BLaER1 treated with 17β-estradiol and CSF1 and Interleukin-3, amounts not matched to agents 10 nM and 100 nM (cell line): ENCODE measurements at regions not wholly inside any gene's neighbourhood (a gene's known extent, or its start where the extent isn't known, plus 50 kb on each side); places are given as distances from the start of the nearest gene placed in this dataset.

Experiments used
- H3K27ac ChIP-seq, 11 experiments: shearing (Covaris generic); formaldehyde crosslinking; 2 replicates each; pipeline ENCODE4 v1.8.1; 2022
- H3K27me3 ChIP-seq, 11 experiments: shearing (Covaris generic); formaldehyde crosslinking; 2 replicates each; pipeline ENCODE4 v1.8.1; 2022
- H3K36me3 ChIP-seq, 11 experiments: shearing (Covaris generic); formaldehyde crosslinking; 2 replicates each; pipeline ENCODE4 v1.8.1; 2022
- H3K4me1 ChIP-seq, 10 experiments: shearing (Covaris generic); formaldehyde crosslinking; 2 replicates each; pipeline ENCODE4 v1.8.1; 2022
- H3K4me2 ChIP-seq, 11 experiments: shearing (Covaris generic); formaldehyde crosslinking; 2 replicates each; pipeline ENCODE4 v1.8.1; 2022
- H3K4me3 ChIP-seq, 10 experiments: shearing (Covaris generic); formaldehyde crosslinking; 2 replicates each; pipeline ENCODE4 v1.8.1; 2022
- H3K9ac ChIP-seq, 11 experiments: shearing (Covaris generic); formaldehyde crosslinking; 2 replicates each; pipeline ENCODE4 v1.8.1; 2022
- H3K9me3 ChIP-seq, 11 experiments: shearing (Covaris generic); formaldehyde crosslinking; replicated peaks in 1 of 11; 2 replicates each; pipeline ENCODE4 v1.8.1; 2022
- H4K20me1 ChIP-seq, 11 experiments: shearing (Covaris generic); formaldehyde crosslinking; 2 replicates each; pipeline ENCODE4 v1.8.1; 2022
- Cebpa-rat ChIP-seq, 11 experiments: shearing (Covaris generic); IDR thresholded peaks; 2 replicates each; pipeline ENCODE4 v1.8.1; 2022

DNA sequence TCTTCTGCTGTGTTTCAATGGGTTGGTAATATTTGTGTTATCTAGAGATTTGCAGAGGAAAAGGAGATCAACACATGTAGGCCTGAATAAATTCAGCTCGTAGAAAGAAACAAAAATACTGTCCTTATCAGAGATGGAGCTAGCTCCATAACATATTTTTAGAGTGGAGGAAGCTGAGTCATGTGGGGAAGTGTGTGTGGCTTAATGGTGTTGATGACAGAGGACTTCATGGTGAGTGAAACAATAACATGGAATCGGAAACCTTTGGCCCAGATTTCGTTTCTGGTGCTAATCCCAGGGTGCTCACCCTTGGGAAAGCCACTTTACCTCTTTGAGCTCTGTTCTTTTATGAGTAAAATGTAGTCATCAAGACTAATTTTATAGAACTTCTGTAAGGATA is 825.0 kb downstream of the TLR4 start:
- Histone ChIP-seq H3K4me3 (peak overlapping the region in 2 of 10 experiments; percentile 13 to 40; a peak in 6 of 20 replicates), H3K9me3 (peaks cover 0 to 3% (median 0%) of the 10 kb centered on the region in 11 experiments; a peak in 2 of 22 replicates), H3K36me3 (no peaks in the 10 kb centered on the region)

GRCh38 chr9:118529624-118530214 is 825.5 kb downstream of the TLR4 start:
- H3K9ac ChIP-seq, result peak overlapping the region in 5 of 11 experiments; percentile 6 to 53 (median 36); a peak in 8 of 22 replicates
- no peaks in the 10 kb centered on the region for H4K20me1 ChIP-seq
- H3K4me1 ChIP-seq, result peaks cover 19 to 26% (median 23%) of the 10 kb centered on the region in 10 experiments
- no peaks in the 10 kb centered on the region for H3K36me3 ChIP-seq
- peaks cover 0 to 3% (median 0%) of the 10 kb centered on the region in 11 experiments; a peak in 2 of 22 replicates for H3K9me3 ChIP-seq
- H3K4me3 ChIP-seq, result peak overlapping the region in 2 of 10 experiments; percentile 13 to 40; a peak in 5 of 20 replicates
- TF ChIP-seq Cebpa-rat (IDR thresholded peaks at IDR 0.05), result no peak
- H3K27ac ChIP-seq, result peak overlapping the region in 9 of 11 experiments; percentile 63 to 76 (median 71); a peak in 18 of 22 replicates
- H3K27me3 ChIP-seq, result no peaks in the 10 kb centered on the region
- peak overlapping the region; percentile 54 to 86 (median 72) for H3K4me2 ChIP-seq

More for the DNA sequence above, 825.0 kb downstream of the TLR4 start:
- Histone ChIP-seq H3K4me2 (peak overlapping the region; percentile 54 to 86 (median 72)), H3K27me3 (no peaks in the 10 kb centered on the region), H3K4me1 (peaks cover 19 to 26% (median 23%) of the 10 kb centered on the region in 10 experiments), H3K9ac (peak overlapping the region in 7 of 11 experiments; percentile 3 to 53 (median 27); a peak in 9 of 22 replicates), H3K27ac (peak overlapping the region in 10 of 11 experiments; percentile 2 to 76 (median 71); a peak in 18 of 22 replicates), H4K20me1 (no peaks in the 10 kb centered on the region)
- no peak for TF ChIP-seq Cebpa-rat (IDR thresholded peaks at IDR 0.05)

DNA sequence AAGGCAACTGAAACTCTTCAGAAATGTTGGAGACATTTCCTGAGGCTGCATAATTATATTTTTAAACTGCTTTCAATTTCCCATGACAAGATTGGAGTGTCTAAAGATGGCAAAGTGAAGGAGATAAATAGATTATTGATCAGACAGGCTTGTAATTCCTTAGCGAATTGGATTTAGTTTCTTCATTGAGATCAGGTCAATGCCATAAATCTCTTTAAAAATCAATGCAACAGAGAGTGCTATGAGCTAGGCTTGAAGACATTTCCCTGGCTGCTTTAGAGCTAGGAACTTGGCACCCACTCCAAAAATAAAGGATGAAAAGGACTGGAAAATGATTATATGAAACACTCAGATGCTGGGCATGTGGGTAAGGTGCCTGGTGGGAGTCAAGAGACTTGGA is 828.4 kb downstream of the TLR4 start:
- H3K9ac ChIP-seq, result no peak overlapping the region
- no peaks in the 10 kb centered on the region for H3K27me3 ChIP-seq
- no peaks in the 10 kb centered on the region for H3K36me3 ChIP-seq
- no peak for TF ChIP-seq Cebpa-rat (IDR thresholded peaks at IDR 0.05)
- H3K27ac ChIP-seq, result no peak overlapping the region
- H3K4me2 ChIP-seq, result no peak overlapping the region
- no peaks in the 10 kb centered on the region for H3K9me3 ChIP-seq
- H3K4me1 ChIP-seq, result peaks cover 19 to 26% (median 23%) of the 10 kb centered on the region in 10 experiments
- no peak overlapping the region for H3K4me3 ChIP-seq
- H4K20me1 ChIP-seq, result no peaks in the 10 kb centered on the region

- Histone ChIP-seq H4K20me1 (no peaks in the 10 kb centered on the region), H3K9ac (no peak overlapping the region), H3K36me3 (no peaks in the 10 kb centered on the region), H3K27me3 (no peaks in the 10 kb centered on the region), H3K4me2 (no peak overlapping the region), H3K9me3 (no peaks in the 10 kb centered on the region), H3K4me1 (peaks cover 19 to 26% (median 23%) of the 10 kb centered on the region in 10 experiments), H3K4me3 (no peak overlapping the region), H3K27ac (no peak overlapping the region)
- no peak for TF ChIP-seq Cebpa-rat (IDR thresholded peaks at IDR 0.05)
Observed at GRCh38 chr9:118533101-118533500, 828.9 kb downstream of the TLR4 start.

DNA sequence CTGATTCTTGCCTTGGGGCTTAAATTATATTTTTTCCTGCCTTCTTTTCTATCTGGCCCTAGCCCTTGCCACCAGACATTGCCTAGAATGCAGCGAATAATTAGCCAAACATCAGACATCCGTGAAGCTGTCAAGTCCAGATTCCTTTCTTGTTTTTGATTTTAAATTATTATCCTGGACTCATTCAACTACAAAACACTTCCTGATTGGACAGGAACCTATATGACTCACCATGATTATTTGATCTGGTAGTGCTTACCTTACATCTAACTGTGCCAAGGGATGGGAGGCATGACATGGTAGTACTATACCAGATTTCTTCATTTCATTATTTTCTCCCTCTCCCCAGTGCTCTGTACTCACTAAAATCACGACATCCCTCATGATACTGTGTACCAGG is 829.6 kb downstream of the TLR4 start:
- Histone ChIP-seq H3K4me3 (no peak overlapping the region), H3K9me3 (no peaks in the 10 kb centered on the region), H3K9ac (no peak overlapping the region), H3K27me3 (no peaks in the 10 kb centered on the region), H4K20me1 (no peaks in the 10 kb centered on the region), H3K27ac (no peak overlapping the region), H3K4me2 (no peak overlapping the region), H3K4me1 (peaks cover 16 to 22% (median 19%) of the 10 kb centered on the region in 10 experiments), H3K36me3 (no peaks in the 10 kb centered on the region)
- no peak for TF ChIP-seq Cebpa-rat (IDR thresholded peaks at IDR 0.05)

DNA sequence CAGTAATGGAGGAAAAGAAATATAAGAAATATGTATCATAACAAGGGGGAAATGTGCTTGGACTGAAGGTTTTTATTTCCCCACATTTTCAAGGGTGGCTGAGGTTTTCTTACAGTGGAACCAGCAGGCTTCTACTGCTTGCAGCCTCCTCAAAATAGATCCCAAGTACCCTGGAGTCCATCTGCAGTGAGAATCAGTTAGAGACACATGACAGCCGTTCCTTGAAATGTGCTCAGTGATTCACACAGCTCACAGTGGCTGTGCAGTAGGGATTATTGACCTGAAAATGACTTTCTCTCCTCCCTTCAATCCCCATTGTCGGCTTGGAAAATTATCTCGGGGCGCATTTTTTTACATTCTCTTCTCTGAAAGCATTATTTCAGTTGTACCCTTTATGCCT is 832.0 kb downstream of the TLR4 start:
- H3K9ac ChIP-seq, result no peak overlapping the region
- H3K4me1 ChIP-seq, result no peaks in the 10 kb centered on the region
- H4K20me1 ChIP-seq, result no peaks in the 10 kb centered on the region
- no peaks in the 10 kb centered on the region for H3K27me3 ChIP-seq
- H3K4me3 ChIP-seq, result no peak overlapping the region
- H3K36me3 ChIP-seq, result no peaks in the 10 kb centered on the region
- no peak overlapping the region for H3K27ac ChIP-seq
- no peak for TF ChIP-seq Cebpa-rat (IDR thresholded peaks at IDR 0.05)
- no peaks in the 10 kb centered on the region for H3K9me3 ChIP-seq
- no peak overlapping the region for H3K4me2 ChIP-seq

DNA sequence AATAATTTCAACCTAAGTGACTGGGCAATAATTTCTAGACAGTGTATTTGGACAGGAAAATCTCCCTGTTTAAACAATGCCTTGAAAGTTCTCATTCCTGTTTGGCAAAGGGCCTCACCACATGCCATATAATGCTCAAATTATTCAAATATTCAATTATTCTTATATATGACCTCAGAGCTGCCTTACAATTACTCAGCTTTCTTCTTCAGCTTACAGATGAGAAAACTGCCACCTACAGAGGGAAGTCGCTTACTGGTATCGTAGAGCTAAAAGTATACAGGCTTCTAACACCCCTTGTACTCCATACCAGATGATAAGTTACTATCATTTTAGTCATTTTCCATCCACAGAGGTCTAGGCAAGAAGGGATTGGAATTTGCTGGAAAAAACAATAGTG is 830.3 kb downstream of the BRINP1 start:
- Histone ChIP-seq H3K4me2 (no peak overlapping the region), H3K4me1 (no peaks in the 10 kb centered on the region), H3K27ac (no peak overlapping the region), H3K4me3 (no peak overlapping the region), H3K9me3 (no peaks in the 10 kb centered on the region), H4K20me1 (no peaks in the 10 kb centered on the region), H3K27me3 (no peaks in the 10 kb centered on the region), H3K9ac (no peak overlapping the region), H3K36me3 (no peaks in the 10 kb centered on the region)
- TF ChIP-seq Cebpa-rat (IDR thresholded peaks at IDR 0.05), result no peak

DNA sequence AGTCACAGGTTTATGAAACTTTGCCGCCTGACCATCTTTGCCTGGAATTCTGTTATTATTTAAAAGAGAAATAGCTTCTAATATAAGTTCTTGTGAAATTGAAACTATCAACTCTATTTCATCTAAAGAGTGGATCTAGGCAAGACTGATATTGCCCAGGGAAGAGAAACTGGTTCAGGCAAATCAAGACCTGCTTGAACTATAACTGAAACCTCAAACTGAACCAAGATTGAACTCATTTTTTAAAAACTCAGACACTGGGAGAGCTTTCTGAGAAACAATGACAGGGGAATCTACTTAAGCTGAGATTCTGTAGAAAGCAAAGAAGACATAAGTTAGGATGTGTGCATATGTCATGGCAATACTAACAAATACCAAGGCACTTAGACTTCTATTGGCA is 815.8 kb downstream of the BRINP1 start:
- H3K4me1 ChIP-seq, result no peaks in the 10 kb centered on the region
- no peaks in the 10 kb centered on the region for H3K27me3 ChIP-seq
- no peak overlapping the region for H3K9ac ChIP-seq
- no peaks in the 10 kb centered on the region for H3K9me3 ChIP-seq
- no peak overlapping the region for H3K27ac ChIP-seq
- H3K36me3 ChIP-seq, result no peaks in the 10 kb centered on the region
- H3K4me3 ChIP-seq, result no peak overlapping the region
- H3K4me2 ChIP-seq, result no peak overlapping the region
- no peak for TF ChIP-seq Cebpa-rat (IDR thresholded peaks at IDR 0.05)
- no peaks in the 10 kb centered on the region for H4K20me1 ChIP-seq

DNA sequence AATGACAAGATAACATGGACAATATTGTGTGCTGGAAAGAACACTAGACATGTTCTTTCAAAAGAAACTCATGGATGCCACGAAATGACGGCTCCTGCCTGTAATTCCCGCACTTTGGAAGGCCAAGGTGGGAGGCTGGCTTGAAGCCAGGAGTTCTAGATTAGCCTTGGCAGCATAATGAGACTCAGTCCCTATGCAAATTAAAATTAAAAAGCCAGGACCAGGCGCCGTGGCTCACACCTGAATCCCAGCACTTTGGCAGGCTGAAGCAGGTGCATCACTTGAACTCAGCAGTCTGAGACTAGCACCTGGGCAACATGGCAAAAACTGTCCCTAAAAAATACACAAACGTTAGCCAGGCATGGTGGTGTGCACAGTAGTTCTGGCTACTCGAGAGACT is 814.2 kb downstream of the BRINP1 start:
- H4K20me1 ChIP-seq, result no peaks in the 10 kb centered on the region
- no peak overlapping the region for H3K4me2 ChIP-seq
- H3K9ac ChIP-seq, result no peak overlapping the region
- no peaks in the 10 kb centered on the region for H3K36me3 ChIP-seq
- H3K9me3 ChIP-seq, result no peaks in the 10 kb centered on the region
- no peaks in the 10 kb centered on the region for H3K27me3 ChIP-seq
- no peak overlapping the region for H3K27ac ChIP-seq
- no peak overlapping the region for H3K4me3 ChIP-seq
- TF ChIP-seq Cebpa-rat (IDR thresholded peaks at IDR 0.05), result no peak
- no peaks in the 10 kb centered on the region for H3K4me1 ChIP-seq

GRCh38 chr9:118558026-118558425 is 811.2 kb downstream of the BRINP1 start:
- no peak overlapping the region for H3K4me2 ChIP-seq
- H3K27ac ChIP-seq, result no peak overlapping the region
- no peaks in the 10 kb centered on the region for H3K9me3 ChIP-seq
- no peak overlapping the region for H3K4me3 ChIP-seq
- no peaks in the 10 kb centered on the region for H3K4me1 ChIP-seq
- no peaks in the 10 kb centered on the region for H3K27me3 ChIP-seq
- H3K9ac ChIP-seq, result no peak overlapping the region
- H4K20me1 ChIP-seq, result no peaks in the 10 kb centered on the region
- H3K36me3 ChIP-seq, result no peaks in the 10 kb centered on the region
- TF ChIP-seq Cebpa-rat (IDR thresholded peaks at IDR 0.05), result no peak
